GM18520 (cell line): ENCODE measurements at regions not wholly inside any gene's neighbourhood (a gene's known extent, or its start where the extent isn't known, plus 50 kb on each side); places are given as distances from the start of the nearest gene placed in this dataset.
A peak's percentile ranks its signal among the peaks of the same experiment; 100 is the strongest.

Experiments
- ATAC-seq: cut with Tn5 transposase; IDR thresholded peaks from one replicate; pipeline ENCODE4 v1.9.1; 2021; ENCODE audit not compliant: unreplicated experiment

- peak; percentile 72 for ATAC-seq
Measured at GRCh38 chr13:23980160-23980551, 82.9 kb upstream of the C1QTNF9B start.

- ATAC-seq: no peak
Measured at GRCh38 chr13:23983671-23984070, 86.4 kb upstream of the C1QTNF9B start.

GRCh38 chr13:23984546-23984945 is 87.2 kb upstream of the C1QTNF9B start:
- no peak for ATAC-seq

GRCh38 chr13:23985060-23985459 is 87.8 kb upstream of the C1QTNF9B start:
- no peak for ATAC-seq

- no peak for ATAC-seq
Measured at GRCh38 chr13:23985839-23986238, 88.5 kb upstream of the C1QTNF9B start.

- ATAC-seq: no peak
Measured at GRCh38 chr13:23986619-23987018, 89.3 kb upstream of the C1QTNF9B start.

- ATAC-seq: no peak
Measured at GRCh38 chr13:23987331-23987894, 90.1 kb upstream of the C1QTNF9B start.

- ATAC-seq: no peak
Measured at GRCh38 chr13:23988546-23989122, 91.3 kb upstream of the C1QTNF9B start.

GRCh38 chr13:23990455-23990854 is 93.2 kb upstream of the C1QTNF9B start:
- ATAC-seq: no peak

- ATAC-seq: no peak
Measured at GRCh38 chr13:23991119-23991518, 93.8 kb upstream of the C1QTNF9B start.

- ATAC-seq: no peak
Measured at GRCh38 chr13:23992781-23993679, 95.7 kb upstream of the C1QTNF9B start.

GRCh38 chr13:23993680-23993985 is 96.3 kb upstream of the C1QTNF9B start:
- no peak for ATAC-seq

GRCh38 chr13:23995283-23996073 is 98.2 kb upstream of the C1QTNF9B start:
- ATAC-seq: no peak

GRCh38 chr13:23996456-23996855 is 99.2 kb upstream of the C1QTNF9B start:
- no peak for ATAC-seq

GRCh38 chr13:23999424-23999823 is 102.1 kb upstream of the C1QTNF9B start:
- no peak for ATAC-seq

GRCh38 chr13:24002206-24002815 is 105.0 kb upstream of the C1QTNF9B start:
- no peak for ATAC-seq

GRCh38 chr13:24004142-24004899 is 107.0 kb upstream of the C1QTNF9B start:
- no peak for ATAC-seq

- no peak for ATAC-seq
Measured at GRCh38 chr13:24004971-24005370, 107.7 kb upstream of the C1QTNF9B start.

- ATAC-seq: peak; percentile 81
Measured at GRCh38 chr13:24005755-24006281, 108.5 kb upstream of the C1QTNF9B start.
